ENCODE measurements at regions not wholly inside any gene's neighbourhood (a gene's known extent, or its start where the extent isn't known, plus 50 kb on each side); places are given as distances from the start of the nearest gene placed in this dataset.

GRCh38 chr11:105192115-105192514, 52.5 kb upstream of the CARD18 start:
- no peak overlapping the region for H3K27ac ChIP-seq (ENCODE audit: low read length)
- no peak overlapping the region for H2AFZ ChIP-seq (ENCODE audit: low read depth, low read length)
- no peaks in the 10 kb centered on the region for H3K27me3 ChIP-seq (ENCODE audit: insufficient read depth, low read depth, low read length)
- TF ChIP-seq EP300 (conservative IDR thresholded peaks at IDR 0.05; ENCODE audit: poor library complexity, severe bottlenecking) (no peak), RAD21 (conservative IDR thresholded peaks at IDR 0.05) (no peak), MXI1 (conservative IDR thresholded peaks at IDR 0.05; ENCODE audit: poor library complexity, severe bottlenecking) (no peak), POLR2AphosphoS5 (IDR thresholded peaks at IDR 0.05) (no peak), TAF1 (IDR thresholded peaks at IDR 0.05; ENCODE audit: low read depth) (no peak), EZH2 (IDR thresholded peaks at IDR 0.05; ENCODE audit: borderline replicate concordance, insufficient read depth, low read length, poor library complexity, severe bottlenecking) (no peak), SMC3 (conservative IDR thresholded peaks at IDR 0.05; ENCODE audit: poor library complexity) (no peak), CTCF (IDR thresholded peaks at IDR 0.05; ENCODE audit: poor library complexity, severe bottlenecking) (no peak), REST (IDR thresholded peaks at IDR 0.05; ENCODE audit: borderline replicate concordance) (no peak)
- H3F3A ChIP-seq (ENCODE audit: insufficient read depth, low read length, poor library complexity, severe bottlenecking), result no peaks in the 10 kb centered on the region
- H3K36me3 ChIP-seq (ENCODE audit: insufficient read depth, low read length), result no peaks in the 10 kb centered on the region
- no peaks in the 10 kb centered on the region for H3K9me2 ChIP-seq (ENCODE audit: insufficient read depth, low read length)
- H3K4me2 ChIP-seq (ENCODE audit: low read length), result no peak overlapping the region
- H4K20me1 ChIP-seq (ENCODE audit: insufficient read depth), result no peaks in the 10 kb centered on the region
- H3K4me3 ChIP-seq (ENCODE audit: low read length), result no peak overlapping the region
- H3K79me2 ChIP-seq (replicated peaks; ENCODE audit: insufficient read depth, low read length), result no peaks in the 10 kb centered on the region
- H3K9ac ChIP-seq (ENCODE audit: low read length), result no peak overlapping the region
- H3K9me3 ChIP-seq (ENCODE audit: low read length), result no peaks in the 10 kb centered on the region

GRCh38 chr11:105189581-105189980, 50.0 kb upstream of the CARD18 start:
- H3F3A ChIP-seq (ENCODE audit: insufficient read depth, low read length, poor library complexity, severe bottlenecking), result no peaks in the 10 kb centered on the region
- TF ChIP-seq POLR2AphosphoS5 (IDR thresholded peaks at IDR 0.05) (no peak), MXI1 (conservative IDR thresholded peaks at IDR 0.05; ENCODE audit: poor library complexity, severe bottlenecking) (no peak), REST (IDR thresholded peaks at IDR 0.05; ENCODE audit: borderline replicate concordance) (no peak), SMC3 (conservative IDR thresholded peaks at IDR 0.05; ENCODE audit: poor library complexity) (no peak), TAF1 (IDR thresholded peaks at IDR 0.05; ENCODE audit: low read depth) (no peak), EZH2 (IDR thresholded peaks at IDR 0.05; ENCODE audit: borderline replicate concordance, insufficient read depth, low read length, poor library complexity, severe bottlenecking) (no peak), CTCF (IDR thresholded peaks at IDR 0.05; ENCODE audit: poor library complexity, severe bottlenecking) (no peak), RAD21 (conservative IDR thresholded peaks at IDR 0.05) (no peak), EP300 (conservative IDR thresholded peaks at IDR 0.05; ENCODE audit: poor library complexity, severe bottlenecking) (no peak)

More at GRCh38 chr11:105189581-105189980, 50.0 kb upstream of the CARD18 start:
- Histone ChIP-seq H3K79me2 (replicated peaks; ENCODE audit: insufficient read depth, low read length) (no peaks in the 10 kb centered on the region), H3K4me3 (ENCODE audit: low read length) (no peak overlapping the region), H3K9me3 (ENCODE audit: low read length) (no peaks in the 10 kb centered on the region), H3K36me3 (ENCODE audit: insufficient read depth, low read length) (no peaks in the 10 kb centered on the region), H3K4me2 (ENCODE audit: low read length) (no peak overlapping the region), H3K9ac (ENCODE audit: low read length) (no peak overlapping the region), H3K27me3 (ENCODE audit: insufficient read depth, low read depth, low read length) (no peaks in the 10 kb centered on the region), H3K27ac (ENCODE audit: low read length) (no peak overlapping the region), H4K20me1 (ENCODE audit: insufficient read depth) (no peaks in the 10 kb centered on the region), H3K9me2 (ENCODE audit: insufficient read depth, low read length) (no peaks in the 10 kb centered on the region), H2AFZ (ENCODE audit: low read depth, low read length) (no peak overlapping the region)
